ENCODE measurements at regions not wholly inside any gene's neighbourhood (a gene's known extent, or its start where the extent isn't known, plus 50 kb on each side); places are given as distances from the start of the nearest gene placed in this dataset.

DNA sequence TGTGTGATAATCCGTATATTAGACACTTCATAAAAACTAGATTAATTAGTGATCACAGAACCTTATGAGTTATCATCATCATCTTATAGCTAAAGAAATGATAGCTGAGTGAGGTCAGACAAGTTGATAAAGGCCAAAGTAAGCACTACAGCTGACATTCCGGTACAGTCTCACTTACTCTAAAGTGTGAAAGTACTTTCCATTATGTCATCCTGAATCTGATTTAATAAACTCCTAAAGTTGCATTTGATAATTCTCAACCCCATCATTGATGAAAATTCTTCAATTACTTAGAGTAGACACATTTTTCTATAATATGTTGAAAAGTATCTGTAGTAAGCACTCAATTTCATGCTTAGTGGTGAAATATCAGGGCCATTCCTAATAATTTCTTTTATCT is 385.2 kb upstream of the CHD6 start:
- no peak for TF ChIP-seq CTCF (IDR thresholded peaks at IDR 0.05; ENCODE audit: insufficient read depth, low read length)
- TF ChIP-seq POLR2AphosphoS5 (IDR thresholded peaks at IDR 0.05; ENCODE audit: low read depth): no peak
- TF ChIP-seq, protein P1, sequence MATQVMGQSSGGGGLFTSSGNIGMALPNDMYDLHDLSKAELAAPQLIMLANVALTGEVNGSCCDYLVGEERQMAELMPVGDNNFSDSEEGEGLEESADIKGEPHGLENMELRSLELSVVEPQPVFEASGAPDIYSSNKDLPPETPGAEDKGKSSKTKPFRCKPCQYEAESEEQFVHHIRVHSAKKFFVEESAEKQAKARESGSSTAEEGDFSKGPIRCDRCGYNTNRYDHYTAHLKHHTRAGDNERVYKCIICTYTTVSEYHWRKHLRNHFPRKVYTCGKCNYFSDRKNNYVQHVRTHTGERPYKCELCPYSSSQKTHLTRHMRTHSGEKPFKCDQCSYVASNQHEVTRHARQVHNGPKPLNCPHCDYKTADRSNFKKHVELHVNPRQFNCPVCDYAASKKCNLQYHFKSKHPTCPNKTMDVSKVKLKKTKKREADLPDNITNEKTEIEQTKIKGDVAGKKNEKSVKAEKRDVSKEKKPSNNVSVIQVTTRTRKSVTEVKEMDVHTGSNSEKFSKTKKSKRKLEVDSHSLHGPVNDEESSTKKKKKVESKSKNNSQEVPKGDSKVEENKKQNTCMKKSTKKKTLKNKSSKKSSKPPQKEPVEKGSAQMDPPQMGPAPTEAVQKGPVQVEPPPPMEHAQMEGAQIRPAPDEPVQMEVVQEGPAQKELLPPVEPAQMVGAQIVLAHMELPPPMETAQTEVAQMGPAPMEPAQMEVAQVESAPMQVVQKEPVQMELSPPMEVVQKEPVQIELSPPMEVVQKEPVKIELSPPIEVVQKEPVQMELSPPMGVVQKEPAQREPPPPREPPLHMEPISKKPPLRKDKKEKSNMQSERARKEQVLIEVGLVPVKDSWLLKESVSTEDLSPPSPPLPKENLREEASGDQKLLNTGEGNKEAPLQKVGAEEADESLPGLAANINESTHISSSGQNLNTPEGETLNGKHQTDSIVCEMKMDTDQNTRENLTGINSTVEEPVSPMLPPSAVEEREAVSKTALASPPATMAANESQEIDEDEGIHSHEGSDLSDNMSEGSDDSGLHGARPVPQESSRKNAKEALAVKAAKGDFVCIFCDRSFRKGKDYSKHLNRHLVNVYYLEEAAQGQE (IDR thresholded peaks at IDR 0.05; ENCODE audit: insufficient replicate concordance, low read depth): no peak

Measured in HL-60 (cell line).